Endothelial cell of umbilical vein (primary cell): ENCODE measurements at regions not wholly inside any gene's neighbourhood (a gene's known extent, or its start where the extent isn't known, plus 50 kb on each side); places are given as distances from the start of the nearest gene placed in this dataset.

Source experiments
- BruUV-seq: library from RNA; stranded (reverse); fragments of 400-500 nt; replicated peaks from 2 replicates; lab custom pipeline; 2021; lab: Mats Ljungman, UMichigan
- CTCF ChIA-PET: fragments of 300-600, 350-600 bp; sonication (Branson Sonifier 250); formaldehyde crosslinking; loops from one replicate; lab custom pipeline; 2021; ENCODE audit warnings: antibody characterized with exemption, inconsistent platforms; lab: Charles Lee
- POLR2A ChIA-PET: fragments of 300-600, 350-600 bp; sonication (Branson Sonifier 250); formaldehyde crosslinking; loops from one replicate; lab custom pipeline; 2021; ENCODE audit warnings: antibody characterized with exemption, inconsistent platforms; lab: Charles Lee
- DNase-seq: peaks from one replicate; pipeline ENCODE4 v3.0.0-alpha.2; 2011; ENCODE audit warnings: low read depth, low spot score
- FAIRE-seq: peaks from 2 replicates; lab custom pipeline; 2011; peaks lifted over from hg19 to GRCh38; lab: Jason Lieb, UNC
- H2AFZ ChIP-seq: 2 replicates; pipeline ENCODE4 v1.6.0; 2012; ENCODE audit warnings: low read depth, low read length, control low read depth, inconsistent platforms
- H3K27ac ChIP-seq: 2 replicates; pipeline ENCODE4 v1.5.1; 2011; ENCODE audit warnings: low read depth, mild to moderate bottlenecking, control low read depth, low read length, moderate library complexity; ENCODE audit not compliant: insufficient read depth
- H3K27me3 ChIP-seq, 2 experiments: 2 replicates each; pipeline versions ENCODE4 v1.6.0 to v1.6.1; 2011; ENCODE audit warnings: low read length in 2 of 2, mixed read lengths in 1 of 2; ENCODE audit not compliant: control insufficient read depth in 2 of 2, insufficient read depth in 2 of 2
- H3K36me3 ChIP-seq, 2 experiments: 2 replicates in 1 of 2; 3 replicates in 1 of 2; pipeline ENCODE4 v1.5.1; 2011; ENCODE audit warnings: low read length in 2 of 2, mild to moderate bottlenecking in 1 of 2, moderate library complexity in 1 of 2; ENCODE audit not compliant: control insufficient read depth in 2 of 2, insufficient read depth in 2 of 2; ENCODE audit errors: extremely low read depth in 1 of 2
- H3K4me1 ChIP-seq: 3 replicates; pipeline ENCODE4 v1.5.1; 2011; ENCODE audit warnings: mild to moderate bottlenecking, low read length; ENCODE audit not compliant: control insufficient read depth, insufficient read depth; ENCODE audit errors: extremely low read depth
- H3K4me2 ChIP-seq: 2 replicates; pipeline ENCODE4 v1.6.1; 2011; ENCODE audit warnings: low read length, control low read depth, mixed read lengths; ENCODE audit not compliant: insufficient read depth
- H3K4me3 ChIP-seq, 3 experiments: fragments of 200-600 bp in 1 of 3; sonication (generic), shearing (Covaris generic) in 1 of 3; replicated peaks in 1 of 3; 2 replicates each; pipeline ENCODE4 v1.5.1; 2011 to 2016; ENCODE audit warnings: control low read depth in 3 of 3, low read length in 3 of 3, mild to moderate bottlenecking in 2 of 3, inconsistent platforms in 1 of 3, low read depth in 1 of 3, moderate library complexity in 1 of 3; ENCODE audit not compliant: insufficient read depth in 1 of 3
- H3K79me2 ChIP-seq: 2 replicates; pipeline ENCODE4 v1.6.0; 2012; ENCODE audit warnings: low read length, inconsistent platforms; ENCODE audit not compliant: control insufficient read depth, insufficient read depth
- H3K9ac ChIP-seq: replicated peaks from 2 replicates; pipeline ENCODE3; 2011; ENCODE audit warnings: low read length, control low read depth; ENCODE audit not compliant: insufficient read depth; ENCODE audit errors: extremely low read depth
- H3K9me1 ChIP-seq: replicated peaks from 3 replicates; pipeline ENCODE4 v1.6.0; 2011; ENCODE audit warnings: mild to moderate bottlenecking, low read length; ENCODE audit not compliant: control insufficient read depth, insufficient read depth; ENCODE audit errors: extremely low read depth
- H3K9me3 ChIP-seq: replicated peaks from 2 replicates; pipeline ENCODE4 v1.5.1; 2012; ENCODE audit warnings: low read length, inconsistent platforms; ENCODE audit not compliant: control insufficient read depth, insufficient read depth
- H4K20me1 ChIP-seq: replicated peaks from 2 replicates; pipeline ENCODE3; 2011; ENCODE audit warnings: mild to moderate bottlenecking, low read length; ENCODE audit not compliant: control insufficient read depth, insufficient read depth; ENCODE audit errors: extremely low read depth
- EZH2 ChIP-seq: IDR thresholded peaks from 2 replicates; pipeline ENCODE4 v1.6.1; 2012; ENCODE audit warnings: borderline replicate concordance, low read depth, mild to moderate bottlenecking, moderate library complexity, low read length, inconsistent platforms; ENCODE audit not compliant: severe bottlenecking
- FOS ChIP-seq: IDR thresholded peaks from 2 replicates; pipeline ENCODE4 v1.6.1; 2011; ENCODE audit warnings: mild to moderate bottlenecking, low read length, moderate library complexity, borderline replicate concordance; ENCODE audit not compliant: insufficient read depth
- GATA2 ChIP-seq: IDR thresholded peaks from 2 replicates; pipeline ENCODE4 v1.7.0; 2011; ENCODE audit warnings: low read depth, mild to moderate bottlenecking, moderate library complexity, mixed read lengths, low read length; ENCODE audit not compliant: insufficient read length, insufficient read depth
- JUN ChIP-seq: IDR thresholded peaks from 2 replicates; pipeline ENCODE4 v1.6.1; 2011; ENCODE audit warnings: borderline replicate concordance, low read depth; ENCODE audit not compliant: insufficient read length, insufficient read depth
- MYC ChIP-seq: IDR thresholded peaks from one replicate; pipeline ENCODE4 v1.6.1; 2011; ENCODE audit warnings: mild to moderate bottlenecking, low read depth, low read length
- POLR2A ChIP-seq: IDR thresholded peaks from 2 replicates; pipeline ENCODE4 v1.6.1; 2012; ENCODE audit warnings: low read depth, mild to moderate bottlenecking, control low read depth, low read length
- POLR2AphosphoS5 ChIP-seq: IDR thresholded peaks from 2 replicates; pipeline ENCODE4 v1.6.1; 2012; ENCODE audit warnings: low read depth, mild to moderate bottlenecking, control low read depth, low read length, moderate library complexity; ENCODE audit not compliant: insufficient read depth
- dilution Hi-C: fragments of 300-500 bp; cut with MboI; formaldehyde crosslinking; loops from one replicate; pipeline ENCODE4 v1.15.0; 2019; ENCODE audit warnings: low sequenced_read_pairs; ENCODE audit not compliant: extremely low pct_ligation_motif_present
- intact Hi-C: fragments of 100-400 bp; cut with micrococcal nuclease; formaldehyde crosslinking; loops from one replicate; pipeline ENCODE4 v1.10.0; 2022
- TF ChIP-seq, protein P1 (sequence below), 2 donors: IDR thresholded peaks; 1 replicate in 1 of 2; 2 replicates in 1 of 2; pipeline ENCODE4 v1.5.1; 2011; ENCODE audit warnings: low read length in 2 of 2, mild to moderate bottlenecking in 2 of 2, moderate library complexity in 2 of 2, control low read depth in 1 of 2, inconsistent platforms in 1 of 2, low read depth in 1 of 2; ENCODE audit not compliant: insufficient read depth in 1 of 2; ENCODE audit errors: extremely low read depth in 1 of 2
- TF ChIP-seq, protein P2 (sequence below): IDR thresholded peaks from 2 replicates; pipeline ENCODE4 v1.6.1; 2011; ENCODE audit not compliant: insufficient read depth, insufficient read length

DNA sequence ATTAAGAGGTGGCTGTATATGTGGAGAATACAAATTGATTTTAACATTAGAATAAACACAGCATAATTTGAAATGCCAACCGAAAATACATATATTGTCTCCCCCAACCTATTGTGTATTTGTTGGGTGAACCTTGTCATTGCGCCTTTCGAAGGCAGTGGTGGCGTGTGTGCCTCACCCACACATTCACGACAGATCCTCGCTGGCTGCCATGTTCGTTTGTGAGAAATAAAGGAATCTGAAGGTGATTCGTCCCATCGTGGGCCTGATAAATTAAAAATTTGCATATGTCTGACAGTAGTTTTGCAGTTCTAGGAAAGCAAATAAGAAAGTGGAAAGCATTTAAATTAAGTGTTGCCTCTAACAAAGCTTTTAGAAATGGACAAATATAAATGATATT lies 222.8 kb upstream of the TOPAZ1 start:
- FAIRE-seq (no peak), DNase-seq (no peak)
- no peaks in the 10 kb centered on the region for H3K4me1 ChIP-seq
- dilution Hi-C loops (no loop called here), intact Hi-C loops (no loop called here)
- TF ChIP-seq JUN (no peak), FOS (no peak), GATA2 (no peak), POLR2A (no peak), POLR2AphosphoS5 (no peak), EZH2 (no peak), MYC (no peak)
- TF ChIP-seq, protein P1, sequence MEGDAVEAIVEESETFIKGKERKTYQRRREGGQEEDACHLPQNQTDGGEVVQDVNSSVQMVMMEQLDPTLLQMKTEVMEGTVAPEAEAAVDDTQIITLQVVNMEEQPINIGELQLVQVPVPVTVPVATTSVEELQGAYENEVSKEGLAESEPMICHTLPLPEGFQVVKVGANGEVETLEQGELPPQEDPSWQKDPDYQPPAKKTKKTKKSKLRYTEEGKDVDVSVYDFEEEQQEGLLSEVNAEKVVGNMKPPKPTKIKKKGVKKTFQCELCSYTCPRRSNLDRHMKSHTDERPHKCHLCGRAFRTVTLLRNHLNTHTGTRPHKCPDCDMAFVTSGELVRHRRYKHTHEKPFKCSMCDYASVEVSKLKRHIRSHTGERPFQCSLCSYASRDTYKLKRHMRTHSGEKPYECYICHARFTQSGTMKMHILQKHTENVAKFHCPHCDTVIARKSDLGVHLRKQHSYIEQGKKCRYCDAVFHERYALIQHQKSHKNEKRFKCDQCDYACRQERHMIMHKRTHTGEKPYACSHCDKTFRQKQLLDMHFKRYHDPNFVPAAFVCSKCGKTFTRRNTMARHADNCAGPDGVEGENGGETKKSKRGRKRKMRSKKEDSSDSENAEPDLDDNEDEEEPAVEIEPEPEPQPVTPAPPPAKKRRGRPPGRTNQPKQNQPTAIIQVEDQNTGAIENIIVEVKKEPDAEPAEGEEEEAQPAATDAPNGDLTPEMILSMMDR (IDR thresholded peaks at IDR 0.05; ENCODE audit: extremely low read depth in 1 of 2, insufficient read depth in 1 of 2, low read depth in 1 of 2, low read length in 2 of 2): no peak
- TF ChIP-seq, protein P2, sequence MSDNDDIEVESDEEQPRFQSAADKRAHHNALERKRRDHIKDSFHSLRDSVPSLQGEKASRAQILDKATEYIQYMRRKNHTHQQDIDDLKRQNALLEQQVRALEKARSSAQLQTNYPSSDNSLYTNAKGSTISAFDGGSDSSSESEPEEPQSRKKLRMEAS: no peak
- no peak overlapping the region for H3K9ac ChIP-seq
- no peak overlapping the region for H3K4me2 ChIP-seq
- H3K27ac ChIP-seq: no peak overlapping the region
- H3K9me3 ChIP-seq: no peaks in the 10 kb centered on the region
- no peaks in the 10 kb centered on the region for H3K9me1 ChIP-seq
- POLR2A ChIA-PET: no interaction called here
- BruUV-seq: no TSS peak
- H3K4me3 ChIP-seq: no peak overlapping the region
- H2AFZ ChIP-seq: no peak overlapping the region
- H3K27me3 ChIP-seq: peaks cover 25 to 38% of the 10 kb centered on the region in 2 experiments
- no peaks in the 10 kb centered on the region for H3K36me3 ChIP-seq
- H4K20me1 ChIP-seq: no peaks in the 10 kb centered on the region
- CTCF ChIA-PET: no interaction called here
- H3K79me2 ChIP-seq: no peaks in the 10 kb centered on the region
